CD4-positive, alpha-beta T cell treated with Interleukin-10 for 1 hour (primary cell): ENCODE measurements at regions not wholly inside any gene's neighbourhood (a gene's known extent, or its start where the extent isn't known, plus 50 kb on each side); places are given as distances from the start of the nearest gene placed in this dataset.
"Not testable (repeated sequence)": the region's sequence is repeated elsewhere in the genome, so short reads cannot be mapped to it uniquely, and the experiment has no call there.

Experiments
- DNase-seq: peaks from one replicate; pipeline ENCODE4 v3.0.0-alpha.2; 2020

- DNase-seq: no peak
These were observed 68.0 kb downstream of the UNCX start for GRCh38 chr7:1300636-1301035.

GRCh38 chr7:1301054-1301881 lies 68.6 kb downstream of the UNCX start:
- no peak for DNase-seq

GRCh38 chr7:1301882-1302251 lies 69.2 kb downstream of the UNCX start:
- no peak for DNase-seq

GRCh38 chr7:1302936-1303335 lies 70.3 kb downstream of the UNCX start:
- DNase-seq: no peak

GRCh38 chr7:1304011-1304410 lies 71.3 kb downstream of the UNCX start:
- not testable (repeated sequence) for DNase-seq

GRCh38 chr7:1305873-1306272 lies 73.2 kb downstream of the UNCX start:
- DNase-seq: no peak

GRCh38 chr7:1307828-1308227 lies 75.2 kb downstream of the UNCX start:
- no peak for DNase-seq

- no peak for DNase-seq
These were observed 76.6 kb downstream of the UNCX start for GRCh38 chr7:1309290-1309689.

- DNase-seq: no peak
These were observed 77.3 kb downstream of the UNCX start for GRCh38 chr7:1309996-1310395.

- DNase-seq: no peak
These were observed 78.3 kb downstream of the UNCX start for GRCh38 chr7:1310936-1311335.

- no peak for DNase-seq
These were observed 78.9 kb downstream of the UNCX start for GRCh38 chr7:1311406-1312135.

- DNase-seq: no peak
These were observed 79.7 kb downstream of the UNCX start for GRCh38 chr7:1312136-1313070.

- no peak for DNase-seq
These were observed 80.9 kb downstream of the UNCX start for GRCh38 chr7:1313613-1314012.

- DNase-seq: no peak
These were observed 81.6 kb downstream of the UNCX start for GRCh38 chr7:1314021-1314907.

- DNase-seq: no peak
These were observed 82.3 kb downstream of the UNCX start for GRCh38 chr7:1314908-1315450.

- no peak for DNase-seq
These were observed 83.4 kb downstream of the UNCX start for GRCh38 chr7:1316086-1316485.

- no peak for DNase-seq
These were observed 85.0 kb downstream of the UNCX start for GRCh38 chr7:1317646-1318045.

- DNase-seq: no peak
These were observed 85.4 kb downstream of the UNCX start for GRCh38 chr7:1318051-1318450.

- no peak for DNase-seq
These were observed 86.0 kb downstream of the UNCX start for GRCh38 chr7:1318661-1319060.

- no peak for DNase-seq
These were observed 88.1 kb downstream of the UNCX start for GRCh38 chr7:1320616-1321240.
